Adrenal gland (tissue), 9 donors: ENCODE measurements at regions not wholly inside any gene's neighbourhood (a gene's known extent, or its start where the extent isn't known, plus 50 kb on each side); places are given as distances from the start of the nearest gene placed in this dataset.

Experiments
- DNase-seq, 7 donors: peaks; one replicate each; pipeline ENCODE4 v3.0.0-alpha.2; 2019 to 2020
- H3K27ac ChIP-seq, 5 donors: fragments of 200-600 bp; sonication (generic) in 4 of 5; 1 replicate in 3 of 5; 2 replicates in 2 of 5; pipeline versions ENCODE4 v1.5.1 to v1.8.0; 2016 to 2020; ENCODE audit warnings: mild to moderate bottlenecking in 1 of 5
- H3K27me3 ChIP-seq: fragments of 200-600 bp; 2 replicates; pipeline ENCODE4 v1.8.0; 2021
- H3K36me3 ChIP-seq, 2 donors: fragments of 200-600 bp; replicated peaks in 1 of 2; 1 replicate in 1 of 2; 2 replicates in 1 of 2; pipeline versions ENCODE4 v1.5.1 to v1.8.0; 2018 to 2022
- H3K4me1 ChIP-seq, 2 donors: fragments of 200-600 bp; replicated peaks in 1 of 2; 1 replicate in 1 of 2; 2 replicates in 1 of 2; pipeline versions ENCODE4 v1.5.1 to v1.8.0; 2018 to 2021
- H3K4me3 ChIP-seq, 4 donors: fragments of 200-600 bp; sonication (generic) in 3 of 4; one replicate each; pipeline ENCODE4 v1.5.1; 2016 to 2018
- H3K9me3 ChIP-seq, 3 donors: fragments of 200-600 bp; sonication (generic) in 1 of 3; replicated peaks in 1 of 3; 1 replicate in 2 of 3; 2 replicates in 1 of 3; pipeline versions ENCODE4 v1.5.1 to v1.8.0; 2016 to 2021
- CTCF ChIP-seq, 6 experiments: fragments of 450-650 bp in 4 of 6; fragments of 200-600 bp in 2 of 6; sonication (generic) in 1 of 6; IDR thresholded peaks; 1 replicate in 5 of 6; 2 replicates in 1 of 6; pipeline versions ENCODE4 v1.5.1 to v1.8.0; 2016 to 2021; ENCODE audit warnings: antibody characterized with exemption in 6 of 6, mild to moderate bottlenecking in 2 of 6, moderate library complexity in 1 of 6
- POLR2A ChIP-seq, 2 donors: fragments of 450-650 bp; IDR thresholded peaks; one replicate each; pipeline ENCODE4 v1.6.1; 2017; ENCODE audit warnings: antibody characterized with exemption in 2 of 2, mild to moderate bottlenecking in 2 of 2, moderate library complexity in 1 of 2
- WGBS, 4 donors: extraction: QIAGEN DNeasy Blood & Tissue Kit in 2 of 4; methylation state at CpG; one replicate each; pipeline versions ENCODE4 v1.1.5 to v1.1.7; 2013 to 2017; 5-methylcytosine and 5-hydroxymethylcytosine counted together
- intact Hi-C, 2 donors: fragments of 100-400 bp; cut with DNase I; formaldehyde crosslinking; loops; one replicate each; pipeline versions ENCODE4 v1.14.1 to v1.15.0; 2022 to 2023
- donor health status: healthy with polysubstance abuse.
- donor health status: Bipolar disorder and iron deficiency.
- donor health status: DM: yes; HTN: yes; CAD: no.
- donor health status: DM: no; HTN: no; CAD: no.
- donor health status: DM: no; HTN: no; CAD: no.

GRCh38 chr10:3342771-3343170 is 170.2 kb upstream of the PITRM1 start:
- no peaks in the 10 kb centered on the region for H3K4me1 ChIP-seq
- no peaks in the 10 kb centered on the region for H3K27me3 ChIP-seq
- intact Hi-C loops, result no loop called here
- no peaks in the 10 kb centered on the region for H3K36me3 ChIP-seq
- 78 to 82% (median 78%) methylated on average over 3 of the region's 3 CpGs for WGBS, 4 donors
- no peak overlapping the region for H3K4me3 ChIP-seq
- H3K27ac ChIP-seq, result no peak overlapping the region
- no peak for DNase-seq
- TF ChIP-seq CTCF (IDR thresholded peaks at IDR 0.05), result no peak
- TF ChIP-seq POLR2A (IDR thresholded peaks at IDR 0.05), result no peak
- no peaks in the 10 kb centered on the region for H3K9me3 ChIP-seq

- H3K4me3 ChIP-seq, result no peak overlapping the region
- TF ChIP-seq POLR2A (IDR thresholded peaks at IDR 0.05) (no peak), CTCF (IDR thresholded peaks at IDR 0.05) (no peak)
- no peaks in the 10 kb centered on the region for H3K4me1 ChIP-seq
- H3K36me3 ChIP-seq, result no peaks in the 10 kb centered on the region
- DNase-seq, result no peak
- H3K27me3 ChIP-seq, result no peaks in the 10 kb centered on the region
- no peaks in the 10 kb centered on the region for H3K9me3 ChIP-seq
- no peak overlapping the region for H3K27ac ChIP-seq
- WGBS, 4 donors, result 65 to 80% (median 78%) methylated on average over 11 of the region's 11 CpGs
- intact Hi-C loops, result no loop called here
Measured at GRCh38 chr10:3340127-3340730, 167.6 kb upstream of the PITRM1 start.

GRCh38 chr10:3339531-3339950 is 167.0 kb upstream of the PITRM1 start:
- no peak for DNase-seq
- WGBS, 4 donors, result 56 to 62% (median 60%) methylated on average over 7 to 9 of the region's 9 CpGs
- Histone ChIP-seq H3K9me3 (no peaks in the 10 kb centered on the region), H3K27me3 (no peaks in the 10 kb centered on the region), H3K36me3 (no peaks in the 10 kb centered on the region), H3K4me3 (no peak overlapping the region), H3K27ac (no peak overlapping the region), H3K4me1 (no peaks in the 10 kb centered on the region)
- intact Hi-C loops, result no loop called here
- no peak for TF ChIP-seq CTCF (IDR thresholded peaks at IDR 0.05)
- no peak for TF ChIP-seq POLR2A (IDR thresholded peaks at IDR 0.05)

GRCh38 chr10:3339121-3339520 is 166.5 kb upstream of the PITRM1 start:
- Histone ChIP-seq H3K9me3 (no peaks in the 10 kb centered on the region), H3K36me3 (no peaks in the 10 kb centered on the region), H3K4me1 (no peaks in the 10 kb centered on the region), H3K27me3 (no peaks in the 10 kb centered on the region), H3K4me3 (no peak overlapping the region), H3K27ac (no peak overlapping the region)
- intact Hi-C loops, result no loop called here
- no peak for TF ChIP-seq CTCF (IDR thresholded peaks at IDR 0.05)
- no peak for TF ChIP-seq POLR2A (IDR thresholded peaks at IDR 0.05)
- 60 to 73% (median 65%) methylated on average over 7 of the region's 7 CpGs for WGBS, 4 donors
- no peak for DNase-seq
